Transverse colon (tissue), 3 donors: ENCODE measurements at regions not wholly inside any gene's neighbourhood (a gene's known extent, or its start where the extent isn't known, plus 50 kb on each side); places are given as distances from the start of the nearest gene placed in this dataset.

ENCODE experiments used
- POLR2A ChIP-seq: fragments of 450-650 bp; IDR thresholded peaks from one replicate; pipeline ENCODE4 v1.6.1; 2016; ENCODE audit warnings: antibody characterized with exemption, mild to moderate bottlenecking, moderate library complexity
- TF ChIP-seq, protein P1 (sequence below), 5 experiments: fragments of 200-600 bp in 3 of 5; fragments of 450-650 bp in 2 of 5; sonication (generic) in 3 of 5; IDR thresholded peaks; 1 replicate in 2 of 5; 2 replicates in 3 of 5; pipeline ENCODE4 v1.5.1; 2016 to 2017; ENCODE audit warnings: antibody characterized with exemption in 5 of 5, inconsistent platforms in 3 of 5, mild to moderate bottlenecking in 2 of 5, moderate library complexity in 1 of 5

DNA sequence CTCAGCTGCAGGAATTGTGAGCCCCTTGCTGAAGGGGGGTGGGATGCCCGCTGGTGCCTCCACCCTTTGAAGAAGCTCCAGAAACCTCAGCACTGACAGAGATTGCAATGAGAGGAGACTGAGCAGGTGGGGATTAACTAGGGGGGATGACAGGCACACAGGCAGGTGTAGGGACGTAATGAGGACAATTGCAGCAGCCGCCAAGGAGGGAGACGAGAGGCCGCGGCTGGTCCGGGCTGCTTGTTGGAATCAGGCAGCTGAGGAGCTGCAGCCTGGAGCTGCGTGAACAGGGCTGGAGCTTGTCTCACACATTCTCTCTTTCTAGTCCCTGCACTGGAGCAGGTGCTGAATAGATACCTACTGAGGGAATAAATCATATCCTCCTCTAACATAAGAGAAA lies 122.0 kb upstream of the TCERG1L start:
- TF ChIP-seq, protein P1, sequence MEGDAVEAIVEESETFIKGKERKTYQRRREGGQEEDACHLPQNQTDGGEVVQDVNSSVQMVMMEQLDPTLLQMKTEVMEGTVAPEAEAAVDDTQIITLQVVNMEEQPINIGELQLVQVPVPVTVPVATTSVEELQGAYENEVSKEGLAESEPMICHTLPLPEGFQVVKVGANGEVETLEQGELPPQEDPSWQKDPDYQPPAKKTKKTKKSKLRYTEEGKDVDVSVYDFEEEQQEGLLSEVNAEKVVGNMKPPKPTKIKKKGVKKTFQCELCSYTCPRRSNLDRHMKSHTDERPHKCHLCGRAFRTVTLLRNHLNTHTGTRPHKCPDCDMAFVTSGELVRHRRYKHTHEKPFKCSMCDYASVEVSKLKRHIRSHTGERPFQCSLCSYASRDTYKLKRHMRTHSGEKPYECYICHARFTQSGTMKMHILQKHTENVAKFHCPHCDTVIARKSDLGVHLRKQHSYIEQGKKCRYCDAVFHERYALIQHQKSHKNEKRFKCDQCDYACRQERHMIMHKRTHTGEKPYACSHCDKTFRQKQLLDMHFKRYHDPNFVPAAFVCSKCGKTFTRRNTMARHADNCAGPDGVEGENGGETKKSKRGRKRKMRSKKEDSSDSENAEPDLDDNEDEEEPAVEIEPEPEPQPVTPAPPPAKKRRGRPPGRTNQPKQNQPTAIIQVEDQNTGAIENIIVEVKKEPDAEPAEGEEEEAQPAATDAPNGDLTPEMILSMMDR (IDR thresholded peaks at IDR 0.05): no peak
- TF ChIP-seq POLR2A: no peak
